ENCODE measurements at regions not wholly inside any gene's neighbourhood (a gene's known extent, or its start where the extent isn't known, plus 50 kb on each side); places are given as distances from the start of the nearest gene placed in this dataset.

GRCh38 chr14:101480022-101480746, 81.1 kb upstream of the DIO3 start:
- TF ChIP-seq CTCF (IDR thresholded peaks at IDR 0.05; ENCODE audit: insufficient read depth, low read depth, low read length, missing control alignments): no peak
- H3K4me3 ChIP-seq (ENCODE audit: low read length): no peak overlapping the region
- DNase-seq (ENCODE audit: low read depth): no peak

- no peak for TF ChIP-seq CTCF (IDR thresholded peaks at IDR 0.05; ENCODE audit: insufficient read depth, low read depth, low read length, missing control alignments)
- peak; percentile 89 for DNase-seq (ENCODE audit: low read depth)
- no peak overlapping the region for H3K4me3 ChIP-seq (ENCODE audit: low read length)
Observed at GRCh38 chr14:101480747-101481530, 80.4 kb upstream of the DIO3 start.

- no peak overlapping the region for H3K4me3 ChIP-seq (ENCODE audit: low read length)
- no peak for TF ChIP-seq CTCF (IDR thresholded peaks at IDR 0.05; ENCODE audit: insufficient read depth, low read depth, low read length, missing control alignments)
- no peak for DNase-seq (ENCODE audit: low read depth)
Observed at GRCh38 chr14:101481557-101481956, 79.7 kb upstream of the DIO3 start.

GRCh38 chr14:101482066-101482465, 79.2 kb upstream of the DIO3 start:
- no peak for DNase-seq (ENCODE audit: low read depth)
- no peak for TF ChIP-seq CTCF (IDR thresholded peaks at IDR 0.05; ENCODE audit: insufficient read depth, low read depth, low read length, missing control alignments)
- H3K4me3 ChIP-seq (ENCODE audit: low read length): no peak overlapping the region

GRCh38 chr14:101483829-101484228, 77.5 kb upstream of the DIO3 start:
- TF ChIP-seq CTCF (IDR thresholded peaks at IDR 0.05; ENCODE audit: insufficient read depth, low read depth, low read length, missing control alignments): no peak
- DNase-seq (ENCODE audit: low read depth): no peak
- H3K4me3 ChIP-seq (ENCODE audit: low read length): no peak overlapping the region

- no peak overlapping the region for H3K4me3 ChIP-seq (ENCODE audit: low read length)
- DNase-seq (ENCODE audit: low read depth): no peak
- no peak for TF ChIP-seq CTCF (IDR thresholded peaks at IDR 0.05; ENCODE audit: insufficient read depth, low read depth, low read length, missing control alignments)
Observed at GRCh38 chr14:101489092-101489760, 72.1 kb upstream of the DIO3 start.

Measured in epithelial cell of esophagus (primary cell).